ENCODE measurements at regions not wholly inside any gene's neighbourhood (a gene's known extent, or its start where the extent isn't known, plus 50 kb on each side); places are given as distances from the start of the nearest gene placed in this dataset.

GRCh38 chr10:118908557-118909256 lies 120.8 kb upstream of the NANOS1 start:
- no peak for DNase-seq (ENCODE audit: low read depth)
- H3K4me3 ChIP-seq (ENCODE audit: low read depth, low read length): no peak overlapping the region

DNA sequence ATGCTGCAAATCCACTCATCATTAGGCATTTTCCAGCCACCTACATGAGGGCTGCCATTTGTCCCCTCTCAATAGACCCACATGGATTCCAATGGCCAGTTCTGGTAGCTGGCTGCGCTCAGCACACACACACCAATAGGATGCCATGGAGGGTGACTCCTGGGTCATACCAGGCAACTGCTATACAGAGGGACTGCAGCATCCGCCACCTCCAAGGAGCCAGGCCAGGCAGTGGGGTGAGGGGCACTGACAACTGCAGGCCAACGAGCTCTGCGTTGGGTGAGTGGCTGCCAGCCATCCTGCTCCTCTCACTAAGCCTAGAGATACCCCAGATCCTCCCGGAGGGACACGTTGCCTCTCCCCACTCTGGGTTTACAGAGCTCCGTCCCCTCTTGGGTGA lies 118.8 kb upstream of the NANOS1 start:
- DNase-seq (ENCODE audit: low read depth): no peak
- no peak overlapping the region for H3K4me3 ChIP-seq (ENCODE audit: low read depth, low read length)

GRCh38 chr10:118911363-118911762 lies 118.2 kb upstream of the NANOS1 start:
- H3K4me3 ChIP-seq (ENCODE audit: low read depth, low read length): no peak overlapping the region
- DNase-seq (ENCODE audit: low read depth): no peak

DNA sequence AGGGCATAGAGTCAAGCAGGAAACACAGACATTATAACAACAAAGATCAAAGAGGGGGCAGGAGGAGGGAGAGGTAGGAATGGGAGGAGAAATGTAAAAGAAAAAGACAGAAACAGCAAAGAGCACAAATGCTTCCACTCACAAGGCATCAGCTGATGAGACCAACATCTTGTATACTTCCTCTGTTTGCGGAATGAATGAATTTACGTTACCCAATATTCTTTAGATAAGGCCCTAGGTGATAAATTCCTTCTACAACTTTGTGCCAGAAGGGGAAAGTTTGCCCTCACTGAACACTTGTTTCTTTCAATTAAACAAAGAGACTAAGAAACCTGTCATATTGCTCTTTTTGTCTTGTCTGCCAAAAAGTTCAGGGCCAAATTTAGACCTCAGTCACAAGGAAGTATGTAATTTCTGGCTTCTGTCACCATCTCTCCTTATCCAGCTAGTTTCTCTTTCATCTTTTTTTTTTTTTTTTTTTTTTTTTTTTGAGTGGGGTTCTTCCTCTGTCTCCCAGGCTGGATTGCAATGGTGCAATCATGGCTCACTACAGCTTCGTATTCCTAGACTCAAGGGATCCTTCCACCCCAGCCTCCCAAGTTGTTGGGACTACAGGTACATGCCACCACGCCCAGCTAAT lies 116.4 kb upstream of the NANOS1 start:
- DNase-seq (ENCODE audit: low read depth): no peak
- H3K4me3 ChIP-seq (ENCODE audit: low read depth, low read length): no peak overlapping the region

- no peak overlapping the region for H3K4me3 ChIP-seq (ENCODE audit: low read depth, low read length)
- DNase-seq (ENCODE audit: low read depth): no peak
These were observed 115.7 kb upstream of the NANOS1 start for GRCh38 chr10:118913825-118914224.

DNA sequence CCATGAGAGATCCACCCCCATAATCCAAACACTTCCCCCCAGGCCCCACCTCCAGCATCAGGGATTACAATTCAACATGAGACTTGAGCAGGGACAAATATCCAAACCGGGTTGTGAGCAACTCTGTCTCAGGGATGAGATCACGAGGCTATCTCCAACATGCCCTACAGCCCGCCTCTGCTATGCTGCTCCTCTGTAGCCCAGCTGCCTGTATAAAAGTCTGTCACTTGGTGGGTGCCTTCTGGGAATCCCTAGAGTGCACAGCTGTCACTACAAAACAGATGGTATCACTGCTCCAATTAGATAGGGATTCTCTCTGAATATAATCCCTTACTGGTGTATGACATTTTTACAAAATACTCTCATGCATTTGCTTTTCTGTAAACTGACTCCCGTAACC lies 114.9 kb upstream of the NANOS1 start:
- no peak for DNase-seq (ENCODE audit: low read depth)

GRCh38 chr10:118915161-118915560 lies 114.4 kb upstream of the NANOS1 start:
- no peak overlapping the region for H3K4me3 ChIP-seq (ENCODE audit: low read depth, low read length)
- no peak for DNase-seq (ENCODE audit: low read depth)

More for the DNA sequence above, 114.9 kb upstream of the NANOS1 start:
- no peak overlapping the region for H3K4me3 ChIP-seq (ENCODE audit: low read depth, low read length)

DNA sequence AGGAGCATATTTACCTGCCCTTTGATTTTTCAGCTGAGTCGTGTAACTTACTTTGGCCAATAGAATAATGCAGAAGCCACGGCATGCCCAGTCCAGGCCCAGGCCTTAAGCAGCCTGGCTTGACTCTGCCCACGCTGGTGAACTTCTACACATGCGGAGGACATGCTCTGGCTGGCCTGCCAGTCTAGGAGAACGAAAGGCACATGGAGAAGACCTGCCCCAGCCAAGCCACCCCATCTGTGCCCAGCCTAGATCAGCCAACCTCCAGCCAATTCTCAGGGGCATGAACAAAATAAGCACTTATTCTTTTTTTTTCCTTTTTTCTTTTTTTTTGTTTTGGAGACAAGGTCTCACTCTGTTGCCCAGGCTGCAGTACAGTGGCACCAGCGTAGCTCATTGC lies 112.7 kb upstream of the NANOS1 start:
- no peak for DNase-seq (ENCODE audit: low read depth)

GRCh38 chr10:118917701-118918100 lies 111.8 kb upstream of the NANOS1 start:
- H3K4me3 ChIP-seq (ENCODE audit: low read depth, low read length): no peak overlapping the region
- no peak for DNase-seq (ENCODE audit: low read depth)

More for the DNA sequence above, 112.7 kb upstream of the NANOS1 start:
- no peak overlapping the region for H3K4me3 ChIP-seq (ENCODE audit: low read depth, low read length)

DNA sequence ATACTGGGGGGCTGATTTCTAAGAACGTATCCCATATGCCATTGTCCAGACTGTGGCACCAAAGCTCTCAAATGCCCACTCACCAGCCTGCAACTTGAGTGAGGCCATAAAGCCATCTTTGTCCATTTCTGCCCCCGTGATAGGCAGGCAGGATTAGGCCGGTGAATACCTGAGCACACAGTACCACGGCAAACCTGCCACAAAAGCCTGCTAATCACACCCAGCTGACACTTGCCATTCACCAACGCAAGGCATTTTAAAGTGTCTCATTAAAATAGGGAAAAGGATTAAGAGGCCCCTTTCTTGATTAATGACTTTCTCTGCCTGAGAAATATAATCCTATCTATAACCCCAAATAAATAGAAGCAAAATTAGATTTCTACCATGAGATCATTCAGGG lies 111.4 kb upstream of the NANOS1 start:
- DNase-seq (ENCODE audit: low read depth): no peak
- H3K4me3 ChIP-seq (ENCODE audit: low read depth, low read length): no peak overlapping the region

- no peak for DNase-seq (ENCODE audit: low read depth)
- H3K4me3 ChIP-seq (ENCODE audit: low read depth, low read length): no peak overlapping the region
These were observed 110.9 kb upstream of the NANOS1 start for GRCh38 chr10:118918587-118918986.

GRCh38 chr10:118920206-118920605 lies 109.3 kb upstream of the NANOS1 start:
- DNase-seq (ENCODE audit: low read depth): no peak
- no peak overlapping the region for H3K4me3 ChIP-seq (ENCODE audit: low read depth, low read length)

DNA sequence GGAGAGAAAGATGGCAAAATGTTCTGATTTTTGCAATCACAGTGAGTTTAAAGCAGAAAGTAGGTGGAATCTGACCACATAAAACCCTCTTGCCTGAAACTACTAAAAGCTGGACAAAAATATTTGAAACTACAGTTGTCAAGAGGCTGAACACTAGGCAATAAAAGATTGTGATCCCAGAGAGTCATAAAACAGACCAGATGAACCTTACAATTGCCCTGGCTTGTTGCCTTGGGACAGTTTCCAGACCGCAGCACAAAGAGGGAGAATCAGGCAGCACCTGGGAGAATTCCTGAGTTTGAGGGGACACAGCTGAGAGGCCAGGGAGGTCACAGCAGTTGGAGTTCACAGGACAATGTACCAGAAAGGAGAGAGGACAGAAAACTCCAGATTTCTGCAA lies 107.3 kb upstream of the NANOS1 start:
- H3K4me3 ChIP-seq (ENCODE audit: low read depth, low read length): no peak overlapping the region
- DNase-seq (ENCODE audit: low read depth): peak; percentile 16

DNA sequence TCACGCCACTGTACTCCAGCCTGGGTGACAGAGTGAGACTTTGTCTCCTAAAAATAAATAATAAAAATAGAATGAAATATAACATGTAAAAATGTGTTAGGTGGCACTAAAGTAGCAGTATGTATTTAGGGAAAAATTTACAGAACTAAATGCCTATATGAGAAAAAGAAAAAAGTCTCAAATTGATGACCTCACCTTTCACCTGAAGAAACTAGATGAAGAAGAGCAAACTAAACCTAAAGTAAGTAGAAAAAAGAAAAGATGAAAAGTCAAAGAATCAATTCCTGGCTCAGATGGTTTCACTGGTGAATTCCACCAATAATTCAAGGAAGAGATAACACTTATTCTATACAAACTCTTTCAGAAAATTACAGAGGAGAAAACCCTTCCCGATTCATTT lies 106.5 kb upstream of the NANOS1 start:
- no peak overlapping the region for H3K4me3 ChIP-seq (ENCODE audit: low read depth, low read length)
- DNase-seq (ENCODE audit: low read depth): no peak

- H3K4me3 ChIP-seq (ENCODE audit: low read depth, low read length): no peak overlapping the region
- no peak for DNase-seq (ENCODE audit: low read depth)
These were observed 105.0 kb upstream of the NANOS1 start for GRCh38 chr10:118924493-118924892.

- H3K4me3 ChIP-seq (ENCODE audit: low read depth, low read length): no peak overlapping the region
- no peak for DNase-seq (ENCODE audit: low read depth)
These were observed 104.0 kb upstream of the NANOS1 start for GRCh38 chr10:118925404-118926071.

GRCh38 chr10:118926072-118926417 lies 103.5 kb upstream of the NANOS1 start:
- DNase-seq (ENCODE audit: low read depth): no peak
- no peak overlapping the region for H3K4me3 ChIP-seq (ENCODE audit: low read depth, low read length)

DNA sequence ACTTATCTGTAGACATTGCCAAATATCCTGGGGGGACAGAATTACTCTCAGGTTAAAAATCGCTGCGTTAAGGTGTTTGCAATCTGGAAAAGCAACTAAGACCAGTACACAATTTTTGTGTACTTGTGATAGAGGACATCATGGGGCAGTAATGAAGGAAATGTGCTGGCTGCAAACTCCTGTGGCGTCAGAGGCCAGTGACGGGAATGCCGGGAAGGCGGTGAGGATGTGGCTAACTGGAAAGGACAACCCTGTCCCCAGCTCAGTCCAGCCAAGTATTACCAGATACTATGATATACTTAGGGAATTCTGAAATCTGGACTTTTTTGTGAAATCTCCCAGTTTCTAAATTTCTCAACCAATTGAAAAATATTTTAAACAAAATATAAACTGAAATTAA lies 103.1 kb upstream of the NANOS1 start:
- DNase-seq (ENCODE audit: low read depth): no peak

GRCh38 chr10:118926903-118927302 lies 102.6 kb upstream of the NANOS1 start:
- no peak for DNase-seq (ENCODE audit: low read depth)
- no peak overlapping the region for H3K4me3 ChIP-seq (ENCODE audit: low read depth, low read length)

More for the DNA sequence above, 103.1 kb upstream of the NANOS1 start:
- H3K4me3 ChIP-seq (ENCODE audit: low read depth, low read length): no peak overlapping the region

- H3K4me3 ChIP-seq (ENCODE audit: low read depth, low read length): no peak overlapping the region
- no peak for DNase-seq (ENCODE audit: low read depth)
These were observed 102.2 kb upstream of the NANOS1 start for GRCh38 chr10:118927321-118927720.

- no peak for DNase-seq (ENCODE audit: low read depth)
- H3K4me3 ChIP-seq (ENCODE audit: low read depth, low read length): no peak overlapping the region
These were observed 98.9 kb upstream of the NANOS1 start for GRCh38 chr10:118930614-118931013.
